SU-DHL-6 (cell line): ENCODE measurements at regions not wholly inside any gene's neighbourhood (a gene's known extent, or its start where the extent isn't known, plus 50 kb on each side); places are given as distances from the start of the nearest gene placed in this dataset.

Source experiments
- CTCF ChIP-seq: fragments of 200-600 bp; sonication (generic); IDR thresholded peaks from one replicate; pipeline ENCODE4 v1.5.1; 2017; ENCODE audit warnings: antibody characterized with exemption, mild to moderate bottlenecking, low read length, moderate library complexity; ENCODE audit not compliant: insufficient read depth, poor library complexity, severe bottlenecking
- EZH2phosphoT487 ChIP-seq: fragments of 200-600 bp; sonication (generic), shearing (Covaris generic); conservative IDR thresholded peaks from 2 replicates; pipeline ENCODE4 v1.6.1; 2018; ENCODE audit warnings: mild to moderate bottlenecking, antibody characterized with exemption, low read length, moderate library complexity, mixed read lengths

- TF ChIP-seq CTCF: no peak
- TF ChIP-seq EZH2phosphoT487: no peak
Observed at GRCh38 chr1:39128126-39128525, 76.4 kb upstream of the MACF1 start.
